Effector memory CD4-positive, alpha-beta T cell (primary cell): ENCODE measurements at regions not wholly inside any gene's neighbourhood (a gene's known extent, or its start where the extent isn't known, plus 50 kb on each side); places are given as distances from the start of the nearest gene placed in this dataset.

ENCODE experiments used
- DNase-seq, 3 donors: peaks; one replicate each; pipeline ENCODE4 v3.0.0-alpha.2; 2020
- H3K27ac ChIP-seq: 2 replicates; pipeline ENCODE4 v1.7.0; 2013; ENCODE audit warnings: mild to moderate bottlenecking, low read length, moderate library complexity; ENCODE audit not compliant: insufficient read depth, poor library complexity, severe bottlenecking
- H3K27me3 ChIP-seq: replicated peaks from 2 replicates; pipeline ENCODE4 v1.7.0; 2013; ENCODE audit warnings: mild to moderate bottlenecking, low read length; ENCODE audit not compliant: insufficient read depth, control insufficient read depth, poor library complexity, severe bottlenecking
- H3K36me3 ChIP-seq: 2 replicates; pipeline ENCODE4 v1.7.0; 2013; ENCODE audit warnings: mild to moderate bottlenecking, low read length, moderate library complexity; ENCODE audit not compliant: control insufficient read depth, insufficient read depth
- H3K4me1 ChIP-seq: 2 replicates; pipeline ENCODE4 v1.7.0; 2013; ENCODE audit warnings: low read length, mild to moderate bottlenecking; ENCODE audit not compliant: control insufficient read depth, insufficient read depth, poor library complexity, severe bottlenecking
- H3K4me3 ChIP-seq: 2 replicates; pipeline ENCODE4 v1.7.0; 2013; ENCODE audit warnings: low read length, low read depth, mild to moderate bottlenecking; ENCODE audit not compliant: insufficient read depth, poor library complexity, severe bottlenecking
- H3K9me3 ChIP-seq: 2 replicates; pipeline ENCODE4 v1.7.0; 2013; ENCODE audit warnings: mild to moderate bottlenecking, low read length, moderate library complexity; ENCODE audit not compliant: control insufficient read depth

- H3K27ac ChIP-seq = no peak overlapping the region
- H3K27me3 ChIP-seq = no peaks in the 10 kb centered on the region
- no peak for DNase-seq
- H3K9me3 ChIP-seq = no peaks in the 10 kb centered on the region
- H3K4me3 ChIP-seq = no peak overlapping the region
- peaks cover 12% of the 10 kb centered on the region for H3K4me1 ChIP-seq
- no peaks in the 10 kb centered on the region for H3K36me3 ChIP-seq
Measured at GRCh38 chr5:54738973-54739367, 221.4 kb downstream of the SNX18 start.

- Histone ChIP-seq H3K9me3 (no peaks in the 10 kb centered on the region), H3K36me3 (no peaks in the 10 kb centered on the region), H3K4me1 (peaks cover 6% of the 10 kb centered on the region), H3K27me3 (no peaks in the 10 kb centered on the region), H3K27ac (no peak overlapping the region), H3K4me3 (no peak overlapping the region)
- no peak for DNase-seq
Measured at GRCh38 chr5:54738118-54738972, 220.8 kb downstream of the SNX18 start.

GRCh38 chr5:54736003-54736797 lies 218.6 kb downstream of the SNX18 start:
- H3K4me1 ChIP-seq = no peaks in the 10 kb centered on the region
- no peak overlapping the region for H3K27ac ChIP-seq
- no peak for DNase-seq
- H3K4me3 ChIP-seq = no peak overlapping the region
- no peaks in the 10 kb centered on the region for H3K9me3 ChIP-seq
- no peaks in the 10 kb centered on the region for H3K27me3 ChIP-seq
- no peaks in the 10 kb centered on the region for H3K36me3 ChIP-seq

DNA sequence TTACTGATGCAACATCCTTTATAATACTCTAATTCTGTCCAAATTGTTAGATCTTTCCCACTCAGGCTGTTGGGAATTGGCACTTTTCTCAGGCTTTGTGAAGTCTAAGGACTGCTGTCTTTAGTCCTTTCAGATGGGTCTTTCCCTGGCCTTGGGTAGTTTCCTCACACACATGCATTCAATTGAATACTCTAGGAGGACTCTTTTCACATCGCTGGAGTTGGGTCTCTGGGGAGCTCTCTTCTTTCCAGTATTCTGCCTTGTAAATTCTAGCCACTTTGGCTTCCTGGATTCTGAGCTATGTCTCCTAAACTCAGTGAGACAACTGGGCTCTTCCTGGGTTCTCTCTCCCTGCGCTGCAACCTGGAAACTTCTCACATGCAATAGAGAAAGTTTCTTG lies 215.5 kb downstream of the SNX18 start:
- DNase-seq = no peak
- Histone ChIP-seq H3K36me3 (no peaks in the 10 kb centered on the region), H3K4me1 (no peaks in the 10 kb centered on the region), H3K27me3 (no peaks in the 10 kb centered on the region), H3K9me3 (no peaks in the 10 kb centered on the region), H3K27ac (no peak overlapping the region), H3K4me3 (no peak overlapping the region)

DNA sequence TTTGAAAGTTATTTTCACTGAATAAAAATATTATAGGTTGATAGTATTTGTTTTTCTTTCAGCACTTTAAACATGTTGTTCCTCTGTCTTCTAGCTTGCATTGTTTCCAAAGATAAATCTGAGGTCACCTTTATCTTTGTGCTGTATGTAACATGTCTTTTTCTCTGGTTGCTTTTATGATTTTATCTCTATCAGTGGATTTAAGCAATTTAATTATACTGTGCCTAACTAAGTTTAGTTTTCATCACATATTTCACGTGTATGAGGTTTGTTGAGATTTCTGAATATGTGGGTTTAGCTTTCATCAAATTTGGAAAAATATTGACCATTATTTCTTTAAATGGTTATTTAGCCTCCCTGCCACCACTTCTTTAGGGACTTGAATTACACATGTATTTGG lies 214.5 kb downstream of the SNX18 start:
- DNase-seq = no peak
- Histone ChIP-seq H3K9me3 (no peaks in the 10 kb centered on the region), H3K4me1 (no peaks in the 10 kb centered on the region), H3K27me3 (no peaks in the 10 kb centered on the region), H3K36me3 (no peaks in the 10 kb centered on the region), H3K4me3 (no peak overlapping the region), H3K27ac (no peak overlapping the region)

- H3K27me3 ChIP-seq = no peaks in the 10 kb centered on the region
- H3K4me3 ChIP-seq = no peak overlapping the region
- no peaks in the 10 kb centered on the region for H3K9me3 ChIP-seq
- no peak overlapping the region for H3K27ac ChIP-seq
- no peaks in the 10 kb centered on the region for H3K4me1 ChIP-seq
- no peaks in the 10 kb centered on the region for H3K36me3 ChIP-seq
- DNase-seq = no peak
Measured at GRCh38 chr5:54728588-54728915, 211.0 kb downstream of the SNX18 start.

- no peaks in the 10 kb centered on the region for H3K4me1 ChIP-seq
- H3K36me3 ChIP-seq = no peaks in the 10 kb centered on the region
- no peak overlapping the region for H3K27ac ChIP-seq
- DNase-seq = no peak
- no peak overlapping the region for H3K4me3 ChIP-seq
- H3K9me3 ChIP-seq = no peaks in the 10 kb centered on the region
- H3K27me3 ChIP-seq = no peaks in the 10 kb centered on the region
Measured at GRCh38 chr5:54727874-54728587, 210.5 kb downstream of the SNX18 start.

GRCh38 chr5:54725391-54726280 lies 208.1 kb downstream of the SNX18 start:
- no peak overlapping the region for H3K4me3 ChIP-seq
- H3K27me3 ChIP-seq = no peaks in the 10 kb centered on the region
- H3K9me3 ChIP-seq = no peaks in the 10 kb centered on the region
- no peaks in the 10 kb centered on the region for H3K4me1 ChIP-seq
- DNase-seq = no peak
- H3K27ac ChIP-seq = no peak overlapping the region
- H3K36me3 ChIP-seq = no peaks in the 10 kb centered on the region

GRCh38 chr5:54722846-54723433 lies 205.4 kb downstream of the SNX18 start:
- no peaks in the 10 kb centered on the region for H3K36me3 ChIP-seq
- H3K27me3 ChIP-seq = no peaks in the 10 kb centered on the region
- no peak overlapping the region for H3K4me3 ChIP-seq
- no peaks in the 10 kb centered on the region for H3K9me3 ChIP-seq
- no peak for DNase-seq
- H3K27ac ChIP-seq = no peak overlapping the region
- no peaks in the 10 kb centered on the region for H3K4me1 ChIP-seq
